Kasumi-1 (cell line): ENCODE measurements at regions not wholly inside any gene's neighbourhood (a gene's known extent, or its start where the extent isn't known, plus 50 kb on each side); places are given as distances from the start of the nearest gene placed in this dataset.

Experiments used
- DNase-seq, 2 experiments: peaks; one replicate each; lab custom pipeline; 2025; lab: John Stamatoyannopoulos, UW

GRCh38 chr9:124179196-124180071 lies 78.3 kb upstream of the NEK6 start:
- DNase-seq: no peak

- no peak for DNase-seq
These were observed 77.2 kb upstream of the NEK6 start for GRCh38 chr9:124180557-124180956.

- no peak for DNase-seq
These were observed 75.0 kb upstream of the NEK6 start for GRCh38 chr9:124182741-124183140.

GRCh38 chr9:124183772-124184171 lies 74.0 kb upstream of the NEK6 start:
- no peak for DNase-seq

- DNase-seq: no peak
These were observed 72.3 kb upstream of the NEK6 start for GRCh38 chr9:124185413-124185812.

GRCh38 chr9:124187311-124187710 lies 70.4 kb upstream of the NEK6 start:
- no peak for DNase-seq

- DNase-seq: no peak
These were observed 69.2 kb upstream of the NEK6 start for GRCh38 chr9:124188331-124189110.

- no peak for DNase-seq
These were observed 67.0 kb upstream of the NEK6 start for GRCh38 chr9:124190761-124191160.

GRCh38 chr9:124191691-124192395 lies 65.9 kb upstream of the NEK6 start:
- DNase-seq: no peak

- DNase-seq: no peak
These were observed 61.0 kb upstream of the NEK6 start for GRCh38 chr9:124196814-124197176.

- peak; percentile 98 for DNase-seq
These were observed 60.3 kb upstream of the NEK6 start for GRCh38 chr9:124197177-124198095.

GRCh38 chr9:124198331-124198730 lies 59.4 kb upstream of the NEK6 start:
- DNase-seq: no peak

- no peak for DNase-seq
These were observed 58.8 kb upstream of the NEK6 start for GRCh38 chr9:124198948-124199347.

GRCh38 chr9:124199474-124199873 lies 58.3 kb upstream of the NEK6 start:
- DNase-seq: no peak

GRCh38 chr9:124202447-124202971 lies 55.2 kb upstream of the NEK6 start:
- DNase-seq: peak; percentile 99

- no peak for DNase-seq
These were observed 51.9 kb upstream of the NEK6 start for GRCh38 chr9:124205686-124206352.

- no peak for DNase-seq
These were observed 51.4 kb upstream of the NEK6 start for GRCh38 chr9:124206391-124206790.
